Neural cell (in vitro differentiated cells): ENCODE measurements at regions not wholly inside any gene's neighbourhood (a gene's known extent, or its start where the extent isn't known, plus 50 kb on each side); places are given as distances from the start of the nearest gene placed in this dataset.

Experiments used
- H2AFZ ChIP-seq: fragments of 200-600, 300-800 bp; sonication (generic), shearing (Covaris generic); 2 replicates; pipeline ENCODE4 v1.6.0; 2014; ENCODE audit warnings: low read depth, mild to moderate bottlenecking, antibody characterized with exemption, low read length, moderate library complexity
- H3F3A ChIP-seq: fragments of 200-600 bp; shearing (Covaris generic); 2 replicates; pipeline ENCODE4 v1.6.1; 2016; ENCODE audit warnings: mild to moderate bottlenecking, moderate library complexity, mixed read lengths, antibody characterized with exemption, low read length; ENCODE audit not compliant: insufficient read depth, poor library complexity, severe bottlenecking
- H3K27ac ChIP-seq: fragments of 200-600, 300-800 bp; sonication (generic), shearing (Covaris generic); 2 replicates; pipeline ENCODE4 v1.5.1; 2014; ENCODE audit warnings: mild to moderate bottlenecking, low read length, moderate library complexity
- H3K27me3 ChIP-seq: fragments of 300-800, 200-600 bp; sonication (generic), shearing (Covaris generic); 2 replicates; pipeline ENCODE4 v1.6.0; 2014; ENCODE audit warnings: mild to moderate bottlenecking, low read depth, low read length, moderate library complexity; ENCODE audit not compliant: insufficient read depth
- H3K36me3 ChIP-seq: fragments of 300-800, 200-600 bp; sonication (generic), shearing (Covaris generic); 2 replicates; pipeline ENCODE4 v1.5.1; 2014; ENCODE audit warnings: mild to moderate bottlenecking, antibody characterized with exemption, low read length, moderate library complexity; ENCODE audit not compliant: insufficient read depth
- H3K4me2 ChIP-seq: fragments of 300-800, 200-600 bp; sonication (generic), shearing (Covaris generic); 2 replicates; pipeline ENCODE4 v1.6.0; 2014; ENCODE audit warnings: mild to moderate bottlenecking, low read length
- H3K4me3 ChIP-seq: fragments of 300-800, 200-600 bp; sonication (generic), shearing (Covaris generic); 2 replicates; pipeline ENCODE4 v1.5.1; 2014; ENCODE audit warnings: mild to moderate bottlenecking, low read length, moderate library complexity
- H3K79me2 ChIP-seq: fragments of 200-600 bp; shearing (Covaris generic); replicated peaks from 2 replicates; pipeline ENCODE4 v1.6.0; 2014; ENCODE audit warnings: mild to moderate bottlenecking, low read length, moderate library complexity; ENCODE audit not compliant: insufficient read depth
- H3K9ac ChIP-seq: fragments of 300-800, 200-600 bp; sonication (generic), shearing (Covaris generic); 2 replicates; pipeline ENCODE4 v1.6.1; 2016; ENCODE audit warnings: mild to moderate bottlenecking, low read length, mixed read lengths
- H3K9me2 ChIP-seq: fragments of 200-600 bp; shearing (Covaris generic); 2 replicates; pipeline ENCODE4 v1.6.1; 2016; ENCODE audit warnings: mild to moderate bottlenecking, low read length, mixed read lengths; ENCODE audit not compliant: insufficient read depth
- H3K9me3 ChIP-seq: fragments of 200-600, 300-800 bp; sonication (generic), shearing (Covaris generic); 2 replicates; pipeline ENCODE4 v1.6.1; 2016; ENCODE audit warnings: mild to moderate bottlenecking, mixed run types, low read length, moderate library complexity, mixed read lengths
- H4K20me1 ChIP-seq: fragments of 200-600 bp; shearing (Covaris generic); 2 replicates; pipeline ENCODE4 v1.6.1; 2016; ENCODE audit warnings: mild to moderate bottlenecking, mixed run types; ENCODE audit not compliant: insufficient read depth
- EP300 ChIP-seq: fragments of 450-650 bp; conservative IDR thresholded peaks from 2 replicates; pipeline ENCODE4 v1.6.1; 2014; ENCODE audit warnings: antibody characterized with exemption, mild to moderate bottlenecking, moderate library complexity; ENCODE audit not compliant: poor library complexity, severe bottlenecking
- EZH2 ChIP-seq: fragments of 200-600, 300-800 bp; shearing (Covaris generic), sonication (generic); IDR thresholded peaks from 2 replicates; pipeline ENCODE4 v1.6.1; 2014; ENCODE audit warnings: antibody characterized with exemption, low read length, borderline replicate concordance, mild to moderate bottlenecking; ENCODE audit not compliant: insufficient read depth, poor library complexity, severe bottlenecking
- MXI1 ChIP-seq: fragments of 450-650 bp; conservative IDR thresholded peaks from 2 replicates; pipeline ENCODE4 v1.6.1; 2014; ENCODE audit warnings: antibody characterized with exemption, mild to moderate bottlenecking; ENCODE audit not compliant: poor library complexity, severe bottlenecking
- POLR2AphosphoS5 ChIP-seq: IDR thresholded peaks from 2 replicates; pipeline ENCODE4 v1.6.1; 2012
- RAD21 ChIP-seq: fragments of 450-650 bp; conservative IDR thresholded peaks from 2 replicates; pipeline ENCODE4 v1.6.1; 2014; ENCODE audit warnings: antibody characterized with exemption, mild to moderate bottlenecking, moderate library complexity
- SMC3 ChIP-seq: fragments of 450-650 bp; conservative IDR thresholded peaks from 2 replicates; pipeline ENCODE4 v1.6.1; 2014; ENCODE audit warnings: antibody characterized with exemption, mild to moderate bottlenecking, moderate library complexity; ENCODE audit not compliant: poor library complexity
- TAF1 ChIP-seq: IDR thresholded peaks from 2 replicates; pipeline ENCODE4 v1.6.1; 2012; ENCODE audit warnings: low read depth
- TF ChIP-seq, protein P1 (sequence below): fragments of 450-650 bp; IDR thresholded peaks from 2 replicates; pipeline ENCODE4 v1.5.1; 2014; ENCODE audit warnings: antibody characterized with exemption, mild to moderate bottlenecking, moderate library complexity; ENCODE audit not compliant: poor library complexity, severe bottlenecking
- TF ChIP-seq, protein P2 (sequence below): IDR thresholded peaks from 2 replicates; pipeline ENCODE4 v1.6.1; 2012; ENCODE audit warnings: borderline replicate concordance

DNA sequence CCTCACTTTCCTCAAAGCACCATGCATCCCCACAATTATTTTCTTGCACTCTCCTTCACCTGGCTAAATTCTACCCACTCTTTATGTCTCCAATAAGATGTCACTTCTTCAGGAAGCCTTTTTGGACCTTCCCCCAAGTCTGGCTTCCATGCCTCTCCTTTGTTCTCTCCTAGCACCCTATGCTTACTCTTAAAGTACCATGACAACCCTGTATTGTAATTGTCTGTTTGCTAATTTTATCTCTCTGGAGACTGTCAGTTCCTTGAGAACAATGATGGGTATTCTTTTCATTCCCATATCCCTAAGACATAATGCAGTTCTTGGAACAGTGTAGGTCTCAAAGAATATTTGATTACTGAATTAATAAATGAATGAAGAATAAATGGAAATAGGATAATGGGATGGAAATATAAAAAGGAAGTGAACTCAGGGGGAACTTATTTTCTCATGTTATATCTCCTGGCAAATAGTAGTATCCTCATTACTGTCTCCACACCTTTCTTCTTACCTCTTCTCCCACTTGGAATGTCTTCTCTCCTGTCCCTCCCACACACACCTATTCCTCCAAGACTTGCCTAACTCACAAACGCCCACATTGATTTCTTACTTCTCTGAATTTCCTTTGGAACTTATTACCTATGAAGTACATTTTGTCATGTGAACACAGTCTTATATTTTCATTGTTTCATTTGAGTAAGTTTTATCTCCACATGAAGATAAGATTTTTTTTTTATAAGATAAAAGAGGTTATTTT is 499.1 kb downstream of the NFIB start:
- H3K9me2 ChIP-seq = no peaks in the 10 kb centered on the region
- no peak overlapping the region for H3K9ac ChIP-seq
- H4K20me1 ChIP-seq = no peaks in the 10 kb centered on the region
- no peak for TF ChIP-seq EZH2
- no peak for TF ChIP-seq EP300
- TF ChIP-seq, protein P1, sequence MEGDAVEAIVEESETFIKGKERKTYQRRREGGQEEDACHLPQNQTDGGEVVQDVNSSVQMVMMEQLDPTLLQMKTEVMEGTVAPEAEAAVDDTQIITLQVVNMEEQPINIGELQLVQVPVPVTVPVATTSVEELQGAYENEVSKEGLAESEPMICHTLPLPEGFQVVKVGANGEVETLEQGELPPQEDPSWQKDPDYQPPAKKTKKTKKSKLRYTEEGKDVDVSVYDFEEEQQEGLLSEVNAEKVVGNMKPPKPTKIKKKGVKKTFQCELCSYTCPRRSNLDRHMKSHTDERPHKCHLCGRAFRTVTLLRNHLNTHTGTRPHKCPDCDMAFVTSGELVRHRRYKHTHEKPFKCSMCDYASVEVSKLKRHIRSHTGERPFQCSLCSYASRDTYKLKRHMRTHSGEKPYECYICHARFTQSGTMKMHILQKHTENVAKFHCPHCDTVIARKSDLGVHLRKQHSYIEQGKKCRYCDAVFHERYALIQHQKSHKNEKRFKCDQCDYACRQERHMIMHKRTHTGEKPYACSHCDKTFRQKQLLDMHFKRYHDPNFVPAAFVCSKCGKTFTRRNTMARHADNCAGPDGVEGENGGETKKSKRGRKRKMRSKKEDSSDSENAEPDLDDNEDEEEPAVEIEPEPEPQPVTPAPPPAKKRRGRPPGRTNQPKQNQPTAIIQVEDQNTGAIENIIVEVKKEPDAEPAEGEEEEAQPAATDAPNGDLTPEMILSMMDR = no peak
- TF ChIP-seq TAF1 = no peak
- no peak overlapping the region for H2AFZ ChIP-seq
- no peaks in the 10 kb centered on the region for H3K27me3 ChIP-seq
- H3K9me3 ChIP-seq = no peaks in the 10 kb centered on the region
- no peaks in the 10 kb centered on the region for H3K36me3 ChIP-seq
- H3K4me3 ChIP-seq = no peak overlapping the region
- H3K27ac ChIP-seq = no peak overlapping the region
- no peaks in the 10 kb centered on the region for H3K79me2 ChIP-seq
- H3K4me2 ChIP-seq = no peak overlapping the region
- no peaks in the 10 kb centered on the region for H3F3A ChIP-seq

DNA sequence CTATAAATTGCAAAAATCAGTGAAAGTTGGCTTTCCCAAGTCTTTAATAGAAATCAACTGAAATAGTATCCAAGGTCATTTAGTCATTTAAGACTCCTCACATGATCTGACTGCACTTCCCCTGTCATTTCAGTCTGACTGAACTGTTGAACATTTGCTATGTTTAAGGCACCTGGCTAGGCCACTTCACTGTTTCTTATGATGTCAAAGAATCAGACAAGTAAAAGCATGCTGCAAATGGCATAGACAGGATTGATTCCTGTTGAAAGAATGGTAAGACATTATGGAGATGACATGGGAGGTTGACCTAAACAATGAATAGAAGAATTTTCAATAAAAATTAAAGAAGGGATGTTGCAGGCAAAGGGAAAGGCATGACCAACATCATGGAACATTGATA is 502.1 kb downstream of the NFIB start:
- H3K36me3 ChIP-seq = no peaks in the 10 kb centered on the region
- H3K9me3 ChIP-seq = no peaks in the 10 kb centered on the region
- no peak overlapping the region for H3K4me2 ChIP-seq
- no peaks in the 10 kb centered on the region for H3K9me2 ChIP-seq
- no peak overlapping the region for H3K27ac ChIP-seq
- H4K20me1 ChIP-seq = no peaks in the 10 kb centered on the region
- no peak overlapping the region for H3K9ac ChIP-seq
- H3K4me3 ChIP-seq = no peak overlapping the region
- H3K27me3 ChIP-seq = no peaks in the 10 kb centered on the region
- H3F3A ChIP-seq = no peaks in the 10 kb centered on the region
- no peaks in the 10 kb centered on the region for H3K79me2 ChIP-seq
- TF ChIP-seq TAF1 (no peak), EZH2 (no peak), SMC3 (no peak), POLR2AphosphoS5 (no peak), EP300 (no peak), RAD21 (no peak), MXI1 (no peak)
- TF ChIP-seq, protein P1 = no peak
- TF ChIP-seq, protein P2, sequence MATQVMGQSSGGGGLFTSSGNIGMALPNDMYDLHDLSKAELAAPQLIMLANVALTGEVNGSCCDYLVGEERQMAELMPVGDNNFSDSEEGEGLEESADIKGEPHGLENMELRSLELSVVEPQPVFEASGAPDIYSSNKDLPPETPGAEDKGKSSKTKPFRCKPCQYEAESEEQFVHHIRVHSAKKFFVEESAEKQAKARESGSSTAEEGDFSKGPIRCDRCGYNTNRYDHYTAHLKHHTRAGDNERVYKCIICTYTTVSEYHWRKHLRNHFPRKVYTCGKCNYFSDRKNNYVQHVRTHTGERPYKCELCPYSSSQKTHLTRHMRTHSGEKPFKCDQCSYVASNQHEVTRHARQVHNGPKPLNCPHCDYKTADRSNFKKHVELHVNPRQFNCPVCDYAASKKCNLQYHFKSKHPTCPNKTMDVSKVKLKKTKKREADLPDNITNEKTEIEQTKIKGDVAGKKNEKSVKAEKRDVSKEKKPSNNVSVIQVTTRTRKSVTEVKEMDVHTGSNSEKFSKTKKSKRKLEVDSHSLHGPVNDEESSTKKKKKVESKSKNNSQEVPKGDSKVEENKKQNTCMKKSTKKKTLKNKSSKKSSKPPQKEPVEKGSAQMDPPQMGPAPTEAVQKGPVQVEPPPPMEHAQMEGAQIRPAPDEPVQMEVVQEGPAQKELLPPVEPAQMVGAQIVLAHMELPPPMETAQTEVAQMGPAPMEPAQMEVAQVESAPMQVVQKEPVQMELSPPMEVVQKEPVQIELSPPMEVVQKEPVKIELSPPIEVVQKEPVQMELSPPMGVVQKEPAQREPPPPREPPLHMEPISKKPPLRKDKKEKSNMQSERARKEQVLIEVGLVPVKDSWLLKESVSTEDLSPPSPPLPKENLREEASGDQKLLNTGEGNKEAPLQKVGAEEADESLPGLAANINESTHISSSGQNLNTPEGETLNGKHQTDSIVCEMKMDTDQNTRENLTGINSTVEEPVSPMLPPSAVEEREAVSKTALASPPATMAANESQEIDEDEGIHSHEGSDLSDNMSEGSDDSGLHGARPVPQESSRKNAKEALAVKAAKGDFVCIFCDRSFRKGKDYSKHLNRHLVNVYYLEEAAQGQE = no peak
- no peak overlapping the region for H2AFZ ChIP-seq
